ENCODE measurements at regions not wholly inside any gene's neighbourhood (a gene's known extent, or its start where the extent isn't known, plus 50 kb on each side); places are given as distances from the start of the nearest gene placed in this dataset.

- no peak overlapping the region for H2BK5ac ChIP-seq (ENCODE audit: low read depth, low read length, poor library complexity, severe bottlenecking)
- H3K18ac ChIP-seq (ENCODE audit: low read depth, low read length) = no peak overlapping the region
- DNase-seq (no peak), ATAC-seq (ENCODE audit: low read depth) (no peak)
- no peaks in the 10 kb centered on the region for H3K4me1 ChIP-seq (ENCODE audit: control insufficient read depth, insufficient read depth, low read length)
- no CpG with 5 or more reads among the region's 4 CpGs for WGBS, 2 experiments (ENCODE audit: extremely low coverage in 2 of 2, insufficient read length in 1 of 2)
- intact Hi-C loops (cut with micrococcal nuclease) = no loop called here
- dilution Hi-C loops (cut with HindIII; ENCODE audit: low sequenced_read_pairs, unreplicated experiment) = no loop called here
- no peak overlapping the region for H3K9ac ChIP-seq (ENCODE audit: low read depth, low read length)
- H3K14ac ChIP-seq (replicated peaks; ENCODE audit: low read depth, low read length) = no peak overlapping the region
- no peaks in the 10 kb centered on the region for H3K27me3 ChIP-seq (ENCODE audit: control insufficient read depth, insufficient read depth, low read length)
- no peak overlapping the region for H3K4me3 ChIP-seq (ENCODE audit: insufficient read depth, low read depth, low read length)
- H4K91ac ChIP-seq (ENCODE audit: insufficient read depth, low read depth, low read length) = no peak overlapping the region
- no peaks in the 10 kb centered on the region for H3K9me1 ChIP-seq (ENCODE audit: insufficient read depth, low read length)
- no peak overlapping the region for H4K8ac ChIP-seq (ENCODE audit: low read depth in 2 of 2, low read length in 2 of 2)
- H3K9me3 ChIP-seq (ENCODE audit: control insufficient read depth, insufficient read depth, low read length) = peaks cover 14% of the 10 kb centered on the region
- H3K36me3 ChIP-seq (ENCODE audit: control insufficient read depth, insufficient read depth, low read length) = no peaks in the 10 kb centered on the region
- H3K27ac ChIP-seq (ENCODE audit: insufficient read depth, low read length) = no peak overlapping the region
- H2AK9ac ChIP-seq (replicated peaks; ENCODE audit: low read depth, low read length, poor library complexity) = no peak overlapping the region
- H2BK20ac ChIP-seq (ENCODE audit: low read depth, low read length) = no peak overlapping the region
- ChIA-PET POLR2A (ENCODE audit: unreplicated experiment) (no interaction called here), CTCF (no interaction called here)
- in situ Hi-C loops (cut with MboI; ENCODE audit: low sequenced_read_pairs) = no loop called here
- H2BK15ac ChIP-seq (ENCODE audit: low read depth, low read length) = no peak overlapping the region
- no peak overlapping the region for H2BK120ac ChIP-seq (ENCODE audit: low read depth, low read length)
- H4K5ac ChIP-seq (ENCODE audit: low read depth, low read length) = no peak overlapping the region
- H3K79me1 ChIP-seq (ENCODE audit: low read depth in 1 of 2, low read length in 2 of 2) = no peaks in the 10 kb centered on the region
- no peak for TF ChIP-seq ELK1 (IDR thresholded peaks at IDR 0.05; ENCODE audit: borderline replicate concordance, low read depth, low read length)
- no peak for TF ChIP-seq CEBPB (IDR thresholded peaks at IDR 0.05; ENCODE audit: low read depth, low read length)
- TF ChIP-seq MXI1 (IDR thresholded peaks at IDR 0.05; ENCODE audit: borderline replicate concordance, low read depth, low read length) = no peak
- no peak for TF ChIP-seq CHD1 (IDR thresholded peaks at IDR 0.05; ENCODE audit: low read depth, low read length)
- no peak for TF ChIP-seq RFX5 (IDR thresholded peaks at IDR 0.05; ENCODE audit: low read depth, low read length)
- no peak for TF ChIP-seq NFE2L2 (IDR thresholded peaks at IDR 0.05; ENCODE audit: low read depth, low read length)
- no peak for TF ChIP-seq POLR2A (IDR thresholded peaks at IDR 0.05; ENCODE audit: low read depth, low read length)
- no peak for TF ChIP-seq MAFK (IDR thresholded peaks at IDR 0.05; ENCODE audit: low read depth, low read length)
- TF ChIP-seq USF2 (IDR thresholded peaks at IDR 0.05; ENCODE audit: low read depth, low read length) = no peak
- no peak for TF ChIP-seq CTCF (conservative IDR thresholded peaks at IDR 0.05; ENCODE audit: low read depth, low read length)
- no peak for TF ChIP-seq RAD21 (IDR thresholded peaks at IDR 0.05; ENCODE audit: low read length)
- H3K4me2 ChIP-seq (ENCODE audit: low read depth, low read length) = no peak overlapping the region
- no peak overlapping the region for H3K23ac ChIP-seq (ENCODE audit: low read depth, low read length)
- BruUV-seq (replicated peaks) = no TSS peak
- H2AFZ ChIP-seq (replicated peaks; ENCODE audit: low read length, poor library complexity) = no peak overlapping the region
- no peak overlapping the region for H2AK5ac ChIP-seq (ENCODE audit: low read depth, low read length)
- H3K56ac ChIP-seq (ENCODE audit: extremely low read depth, insufficient read depth, low read length) = no peak overlapping the region
- H4K20me1 ChIP-seq (ENCODE audit: insufficient read depth, low read length) = no peaks in the 10 kb centered on the region
- H3K4ac ChIP-seq (ENCODE audit: low read depth, low read length) = no peak overlapping the region
Observed at GRCh38 chr10:2798336-2799022, 268.9 kb upstream of the PFKP start.
